Right ventricle myocardium superior (tissue), 1 donor: ENCODE measurements at regions not wholly inside any gene's neighbourhood (a gene's known extent, or its start where the extent isn't known, plus 50 kb on each side); places are given as distances from the start of the nearest gene placed in this dataset.

Experiments used
- ATAC-seq: fragments of 200-7000 bp; cut with Tn5 transposase; one replicate; pipeline ENCODE4 v1.9.1; 2020; ENCODE audit warnings: mild to moderate bottlenecking; ENCODE audit not compliant: poor library complexity
- DNase-seq: peaks from one replicate; pipeline ENCODE4 v3.0.0-alpha.2; 2020
- intact Hi-C: fragments of 100-400 bp; cut with DNase I; formaldehyde crosslinking; loops from one replicate; pipeline ENCODE4 v1.11.2; 2022
- donor health status: DM: no; HTN: yes; CAD: no; lungs with severe emphysema.

- DNase-seq: no peak
- no peak for ATAC-seq
- intact Hi-C loops: no loop called here
Measured at GRCh38 chr14:62378057-62378456, 615.8 kb downstream of the SNAPC1 start.

GRCh38 chr14:62381311-62382070 is 619.3 kb downstream of the SNAPC1 start:
- DNase-seq (no peak), ATAC-seq (no peak)
- intact Hi-C loops: no loop called here

DNA sequence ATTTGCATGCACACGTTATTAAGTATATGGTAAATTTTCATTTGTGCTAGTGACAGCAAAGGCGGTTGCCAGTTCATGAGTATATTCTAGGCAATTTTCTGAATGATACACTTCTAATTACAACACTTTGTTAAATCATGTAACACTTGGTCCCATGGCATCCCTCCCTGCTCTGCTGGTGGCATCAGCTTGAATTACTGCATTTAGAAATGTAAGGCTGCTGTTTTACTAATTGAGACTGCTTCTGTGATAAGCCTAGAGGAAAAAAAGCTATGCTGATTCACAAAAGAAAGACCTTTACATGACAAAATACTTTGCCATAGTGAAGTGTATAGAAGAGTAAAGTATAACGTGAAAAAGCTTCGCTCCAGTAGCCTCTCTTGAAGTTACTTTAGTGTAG is 636.1 kb downstream of the KCNH5 start:
- ATAC-seq (no peak), DNase-seq (no peak)
- intact Hi-C loops: no loop called here

GRCh38 chr14:62409626-62410300 is 635.5 kb downstream of the KCNH5 start:
- ATAC-seq (no peak), DNase-seq (no peak)
- intact Hi-C loops: no loop called here

GRCh38 chr14:62420847-62421246 is 624.4 kb downstream of the KCNH5 start:
- ATAC-seq: no peak
- intact Hi-C loops: no loop called here
- no peak for DNase-seq

DNA sequence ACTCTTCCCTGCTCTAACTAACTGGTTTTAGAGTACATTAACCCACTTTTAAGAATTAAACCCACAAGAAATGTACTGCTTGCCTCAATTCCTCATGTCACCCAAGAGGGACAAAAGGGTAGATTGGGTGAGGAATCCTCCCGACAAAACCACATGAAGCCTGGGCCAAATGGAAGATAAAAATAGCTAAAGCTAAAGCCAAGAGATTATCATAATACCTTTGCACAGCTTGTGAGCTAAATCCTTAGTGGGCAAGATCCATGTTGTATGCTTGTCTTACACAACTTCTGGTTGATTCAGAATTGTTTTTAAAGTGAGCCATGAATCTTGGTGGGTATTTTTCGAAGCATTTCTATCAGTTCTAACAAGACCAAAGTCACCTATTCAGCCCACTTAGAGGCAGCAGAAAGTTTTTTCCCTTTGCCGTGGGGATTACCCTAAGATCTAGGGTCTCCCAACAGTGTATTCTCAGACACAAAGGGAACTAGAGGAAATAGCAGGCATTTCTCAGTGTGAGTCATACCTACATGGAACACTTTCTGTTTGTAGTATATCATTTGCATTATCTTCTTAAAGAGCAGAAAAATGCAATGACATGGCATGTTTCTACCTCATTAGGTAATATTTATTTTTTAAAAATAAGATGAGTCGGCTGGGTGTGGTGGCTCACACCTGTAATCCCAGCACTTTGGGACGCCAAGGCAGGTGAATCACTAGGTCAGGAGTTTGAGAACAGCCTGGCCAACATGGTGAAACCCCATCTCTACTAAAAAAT is 616.6 kb downstream of the KCNH5 start:
- DNase-seq: no peak
- no peak for ATAC-seq
- intact Hi-C loops: no loop called here

DNA sequence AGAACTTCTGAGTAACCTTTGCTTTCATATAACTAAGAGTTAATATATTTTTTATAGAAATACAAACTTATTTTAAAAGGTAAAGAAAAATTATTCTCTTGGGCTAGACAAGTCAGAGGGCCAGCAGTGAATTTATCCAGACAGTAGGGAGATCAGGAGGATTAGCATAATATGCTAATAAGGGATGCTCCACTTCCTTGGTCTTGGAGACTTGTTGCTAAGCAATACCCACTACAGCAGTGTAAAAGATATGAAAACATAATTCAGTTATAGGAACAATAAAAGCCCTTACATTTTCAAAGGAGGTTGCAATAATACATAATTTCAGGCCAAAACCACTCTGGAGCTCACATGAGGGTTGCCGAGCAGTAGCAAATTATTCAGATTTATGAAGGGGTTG is 615.6 kb downstream of the KCNH5 start:
- DNase-seq: no peak
- no peak for ATAC-seq
- intact Hi-C loops: no loop called here

DNA sequence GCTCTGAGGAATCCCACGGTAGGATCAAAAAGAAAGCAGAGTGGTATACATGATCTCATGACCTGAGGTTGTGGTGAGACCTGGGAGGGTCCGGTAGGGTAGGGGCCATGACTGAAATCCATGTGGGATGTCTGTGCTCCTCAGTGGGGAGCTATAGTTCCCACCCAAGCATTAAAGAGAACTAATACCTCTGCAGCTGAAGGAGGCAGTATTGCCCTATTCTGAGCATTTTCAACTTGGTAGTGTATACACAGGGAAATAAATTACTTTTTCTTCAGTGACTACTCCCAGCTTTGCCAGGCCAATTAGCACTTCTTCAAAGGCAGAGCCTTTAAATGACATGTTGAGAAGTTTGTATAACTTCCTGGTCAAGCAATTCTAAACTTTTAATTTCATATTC is 613.8 kb downstream of the KCNH5 start:
- intact Hi-C loops: no loop called here
- no peak for DNase-seq
- ATAC-seq: no peak

- intact Hi-C loops: no loop called here
Measured at GRCh38 chr14:62432955-62433354, 612.3 kb downstream of the KCNH5 start.

DNA sequence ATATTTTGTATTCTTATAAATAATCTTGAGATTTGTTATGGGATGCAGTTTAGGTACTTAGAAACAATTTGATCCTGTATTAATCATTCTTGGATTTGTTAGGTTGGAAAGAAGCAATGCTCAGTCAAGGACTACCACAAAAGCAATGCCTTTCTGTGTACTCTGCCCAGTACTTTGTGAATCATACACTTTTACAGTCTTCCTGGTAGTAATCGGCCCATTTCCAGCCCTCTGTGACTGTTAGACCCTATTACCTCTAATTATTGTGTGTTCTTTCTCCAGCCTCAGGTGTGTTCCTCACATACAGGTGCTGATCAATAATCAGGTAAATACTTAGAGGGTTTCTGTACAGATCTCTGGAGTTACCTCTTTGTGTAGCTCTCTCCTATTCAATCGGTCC is 609.0 kb downstream of the KCNH5 start:
- intact Hi-C loops: no loop called here

More at GRCh38 chr14:62432955-62433354, 612.3 kb downstream of the KCNH5 start:
- no peak for ATAC-seq
- no peak for DNase-seq

GRCh38 chr14:62439210-62439609 is 606.0 kb downstream of the KCNH5 start:
- intact Hi-C loops: no loop called here
- ATAC-seq: no peak

More for the DNA sequence above, 609.0 kb downstream of the KCNH5 start:
- DNase-seq (no peak), ATAC-seq (no peak)

GRCh38 chr14:62443796-62444195 is 601.5 kb downstream of the KCNH5 start:
- DNase-seq (no peak), ATAC-seq (no peak)
- intact Hi-C loops: no loop called here

More at GRCh38 chr14:62439210-62439609, 606.0 kb downstream of the KCNH5 start:
- DNase-seq: no peak

DNA sequence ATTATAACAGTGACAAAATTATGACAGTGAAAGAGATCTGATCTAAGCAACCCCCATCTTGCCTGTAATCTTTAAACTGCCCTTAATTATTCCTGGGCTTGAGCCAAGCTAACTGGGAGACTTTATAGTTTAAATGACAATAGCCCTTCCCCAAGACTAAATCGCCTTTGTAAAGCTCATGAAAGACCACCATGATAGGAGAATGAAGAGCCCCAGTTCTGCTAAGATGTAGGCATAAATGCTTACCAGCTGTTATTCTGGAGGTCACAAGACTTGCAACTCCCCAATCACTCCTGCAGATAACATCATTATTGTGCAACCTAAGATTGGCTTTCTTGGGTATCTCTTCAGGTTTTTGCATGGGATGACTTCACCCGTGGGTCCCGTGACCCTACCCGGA is 599.7 kb downstream of the KCNH5 start:
- ATAC-seq (no peak), DNase-seq (no peak)
- intact Hi-C loops: no loop called here

- ATAC-seq (no peak), DNase-seq (no peak)
- intact Hi-C loops: no loop called here
Measured at GRCh38 chr14:62451221-62451620, 594.0 kb downstream of the KCNH5 start.

GRCh38 chr14:62453226-62453625 is 592.0 kb downstream of the KCNH5 start:
- no peak for ATAC-seq
- intact Hi-C loops: no loop called here

DNA sequence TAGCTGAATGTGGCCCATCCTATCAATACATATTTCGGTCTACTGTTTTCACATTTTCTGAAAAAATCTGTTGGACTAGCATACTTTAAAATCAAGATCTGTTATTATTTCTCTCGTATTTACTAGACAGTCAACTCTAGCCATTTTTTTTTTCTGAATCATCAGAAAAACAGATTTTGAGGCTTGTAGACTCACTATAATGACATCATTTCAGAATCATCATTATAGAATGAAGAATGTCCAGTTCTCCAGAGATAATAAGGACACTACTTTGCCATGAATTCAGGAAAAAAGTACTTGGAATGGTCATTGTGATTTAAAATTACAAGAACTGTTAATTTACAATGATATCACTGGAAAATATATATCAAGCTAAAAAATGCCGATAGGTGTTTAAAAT is 589.8 kb downstream of the KCNH5 start:
- DNase-seq (no peak), ATAC-seq (no peak)
- intact Hi-C loops: no loop called here

More at GRCh38 chr14:62453226-62453625, 592.0 kb downstream of the KCNH5 start:
- no peak for DNase-seq

- DNase-seq (no peak), ATAC-seq (no peak)
- intact Hi-C loops: no loop called here
Measured at GRCh38 chr14:62462988-62463387, 582.3 kb downstream of the KCNH5 start.

- intact Hi-C loops: no loop called here
- DNase-seq (no peak), ATAC-seq (no peak)
Measured at GRCh38 chr14:62468946-62469345, 576.3 kb downstream of the KCNH5 start.

- ATAC-seq (no peak), DNase-seq (no peak)
- intact Hi-C loops: no loop called here
Measured at GRCh38 chr14:62470935-62471334, 574.3 kb downstream of the KCNH5 start.

- ATAC-seq (no peak), DNase-seq (no peak)
- intact Hi-C loops: no loop called here
Measured at GRCh38 chr14:62491146-62491545, 554.1 kb downstream of the KCNH5 start.
